D721Med (cell line): ENCODE measurements at regions not wholly inside any gene's neighbourhood (a gene's known extent, or its start where the extent isn't known, plus 50 kb on each side); places are given as distances from the start of the nearest gene placed in this dataset.
A peak's percentile ranks its signal among the peaks of the same experiment; 100 is the strongest.
"Not testable (repeated sequence)": the region's sequence is repeated elsewhere in the genome, so short reads cannot be mapped to it uniquely, and the experiment has no call there.

Source experiments
- DNase-seq: peaks from one replicate; pipeline ENCODE4 v3.0.0; 2011; ENCODE audit warnings: low spot score; ENCODE audit not compliant: insufficient read length
- FAIRE-seq: peaks from 2 replicates; lab custom pipeline; 2011; peaks lifted over from hg19 to GRCh38; lab: Jason Lieb, UNC
- CTCF ChIP-seq: IDR thresholded peaks from 2 replicates; pipeline ENCODE4 v1.5.1; 2012; ENCODE audit warnings: mild to moderate bottlenecking, control low read depth; ENCODE audit not compliant: insufficient read depth; ENCODE audit errors: missing control alignments

- no peak for TF ChIP-seq CTCF
- no peak for DNase-seq
- no peak for FAIRE-seq
Observed at GRCh38 chr4:9608300-9608699, 164.1 kb downstream of the DEFB131A start.

GRCh38 chr4:9610321-9610720 lies 166.1 kb downstream of the DEFB131A start:
- not testable (repeated sequence) for DNase-seq, FAIRE-seq

- FAIRE-seq = no peak
- no peak for DNase-seq
- TF ChIP-seq CTCF = no peak
Observed at GRCh38 chr4:9611101-9611500, 166.9 kb downstream of the DEFB131A start.

GRCh38 chr4:9636411-9636810 lies 145.0 kb upstream of the DRD5 start:
- DNase-seq, FAIRE-seq: not testable (repeated sequence)

- FAIRE-seq, DNase-seq: not testable (repeated sequence)
- TF ChIP-seq CTCF = peak; percentile 41
Observed at GRCh38 chr4:9659678-9660077, 121.8 kb upstream of the DRD5 start.

- not testable (repeated sequence) for FAIRE-seq, DNase-seq
Observed at GRCh38 chr4:9660955-9661354, 120.5 kb upstream of the DRD5 start.

GRCh38 chr4:9670725-9671124 lies 110.7 kb upstream of the DRD5 start:
- not testable (repeated sequence) for FAIRE-seq, DNase-seq

GRCh38 chr4:9677357-9677756 lies 104.1 kb upstream of the DRD5 start:
- FAIRE-seq, DNase-seq: not testable (repeated sequence)

GRCh38 chr4:9679704-9680478 lies 101.5 kb upstream of the DRD5 start:
- TF ChIP-seq CTCF = no peak
- no peak for FAIRE-seq
- DNase-seq = no peak

GRCh38 chr4:9683174-9683573 lies 98.3 kb upstream of the DRD5 start:
- DNase-seq, FAIRE-seq: not testable (repeated sequence)

GRCh38 chr4:9685016-9685415 lies 96.4 kb upstream of the DRD5 start:
- not testable (repeated sequence) for FAIRE-seq, DNase-seq
